HUES48 (cell line): ENCODE measurements at regions not wholly inside any gene's neighbourhood (a gene's known extent, or its start where the extent isn't known, plus 50 kb on each side); places are given as distances from the start of the nearest gene placed in this dataset.
"Not testable (repeated sequence)": the region's sequence is repeated elsewhere in the genome, so short reads cannot be mapped to it uniquely, and the experiment has no call there.

Experiments used
- H3K27ac ChIP-seq: one replicate; pipeline ENCODE4 v1.7.0; 2013; ENCODE audit warnings: low read depth, low read length, inconsistent platforms
- H3K27me3 ChIP-seq: 2 replicates; pipeline ENCODE4 v1.6.1; 2013; ENCODE audit warnings: mild to moderate bottlenecking, low read length; ENCODE audit not compliant: control insufficient read depth, insufficient read depth
- H3K36me3 ChIP-seq: 2 replicates; pipeline ENCODE4 v1.6.1; 2013; ENCODE audit warnings: low read length; ENCODE audit not compliant: control insufficient read depth, insufficient read depth
- H3K4me1 ChIP-seq: 2 replicates; pipeline ENCODE4 v1.6.1; 2013; ENCODE audit warnings: mild to moderate bottlenecking, low read length; ENCODE audit not compliant: control insufficient read depth, insufficient read depth
- H3K4me3 ChIP-seq: 2 replicates; pipeline ENCODE4 v1.5.1; 2013; ENCODE audit warnings: mild to moderate bottlenecking, low read depth, low read length
- H3K9ac ChIP-seq: 2 replicates; pipeline ENCODE4 v1.6.1; 2013; ENCODE audit warnings: mild to moderate bottlenecking, low read depth, low read length, moderate library complexity
- H3K9me3 ChIP-seq: 2 replicates; pipeline ENCODE4 v1.6.1; 2013; ENCODE audit warnings: low read length; ENCODE audit not compliant: control insufficient read depth, insufficient read depth

GRCh38 chr3:34112261-34112660 is 313.8 kb downstream of the PDCD6IP start:
- H3K4me1 ChIP-seq, H3K9me3 ChIP-seq, H3K4me3 ChIP-seq, H3K27ac ChIP-seq, H3K36me3 ChIP-seq, H3K27me3 ChIP-seq, H3K9ac ChIP-seq: not testable (repeated sequence)

GRCh38 chr3:34131091-34131490 is 332.7 kb downstream of the PDCD6IP start:
- Histone ChIP-seq H3K4me1 (no peaks in the 10 kb centered on the region), H3K27me3 (no peaks in the 10 kb centered on the region), H3K4me3 (no peak overlapping the region), H3K36me3 (no peaks in the 10 kb centered on the region), H3K27ac (no peak overlapping the region), H3K9me3 (no peaks in the 10 kb centered on the region), H3K9ac (no peak overlapping the region)

GRCh38 chr3:34132069-34132692 is 333.8 kb downstream of the PDCD6IP start:
- no peaks in the 10 kb centered on the region for H3K9me3 ChIP-seq
- H3K36me3 ChIP-seq, result no peaks in the 10 kb centered on the region
- H3K4me3 ChIP-seq, result no peak overlapping the region
- no peak overlapping the region for H3K27ac ChIP-seq
- no peaks in the 10 kb centered on the region for H3K4me1 ChIP-seq
- H3K9ac ChIP-seq, result no peak overlapping the region
- H3K27me3 ChIP-seq, result no peaks in the 10 kb centered on the region

- H3K9me3 ChIP-seq, result no peaks in the 10 kb centered on the region
- H3K4me3 ChIP-seq, result no peak overlapping the region
- no peak overlapping the region for H3K27ac ChIP-seq
- H3K4me1 ChIP-seq, result no peaks in the 10 kb centered on the region
- no peaks in the 10 kb centered on the region for H3K36me3 ChIP-seq
- no peaks in the 10 kb centered on the region for H3K27me3 ChIP-seq
- H3K9ac ChIP-seq, result no peak overlapping the region
These were observed 341.1 kb downstream of the PDCD6IP start for GRCh38 chr3:34139566-34139965.

- H3K4me3 ChIP-seq, result no peak overlapping the region
- no peaks in the 10 kb centered on the region for H3K27me3 ChIP-seq
- H3K27ac ChIP-seq, result no peak overlapping the region
- H3K9ac ChIP-seq, result no peak overlapping the region
- no peaks in the 10 kb centered on the region for H3K36me3 ChIP-seq
- no peaks in the 10 kb centered on the region for H3K9me3 ChIP-seq
- peaks cover 4% of the 10 kb centered on the region for H3K4me1 ChIP-seq
These were observed 342.2 kb downstream of the PDCD6IP start for GRCh38 chr3:34140616-34141015.

- Histone ChIP-seq H3K4me1 (peaks cover 11% of the 10 kb centered on the region), H3K27ac (no peak overlapping the region)
These were observed 343.5 kb downstream of the PDCD6IP start for GRCh38 chr3:34141841-34142337.

GRCh38 chr3:34145796-34146195 is 347.4 kb downstream of the PDCD6IP start:
- H3K9ac ChIP-seq, result no peak overlapping the region
- no peaks in the 10 kb centered on the region for H3K36me3 ChIP-seq
- H3K27ac ChIP-seq, result no peak overlapping the region
- H3K4me3 ChIP-seq, result no peak overlapping the region
- H3K27me3 ChIP-seq, result no peaks in the 10 kb centered on the region
- peaks cover 11% of the 10 kb centered on the region for H3K4me1 ChIP-seq
- no peaks in the 10 kb centered on the region for H3K9me3 ChIP-seq

More at GRCh38 chr3:34141841-34142337, 343.5 kb downstream of the PDCD6IP start:
- no peak overlapping the region for H3K4me3 ChIP-seq
- H3K36me3 ChIP-seq, result no peaks in the 10 kb centered on the region
- H3K9ac ChIP-seq, result no peak overlapping the region
- H3K27me3 ChIP-seq, result no peaks in the 10 kb centered on the region
- no peaks in the 10 kb centered on the region for H3K9me3 ChIP-seq

- no peak overlapping the region for H3K27ac ChIP-seq
- no peaks in the 10 kb centered on the region for H3K36me3 ChIP-seq
- H3K9ac ChIP-seq, result no peak overlapping the region
- no peaks in the 10 kb centered on the region for H3K9me3 ChIP-seq
- no peak overlapping the region for H3K4me3 ChIP-seq
- no peaks in the 10 kb centered on the region for H3K27me3 ChIP-seq
- H3K4me1 ChIP-seq, result peaks cover 11% of the 10 kb centered on the region
These were observed 348.2 kb downstream of the PDCD6IP start for GRCh38 chr3:34146596-34146995.

GRCh38 chr3:34150992-34151391 is 352.6 kb downstream of the PDCD6IP start:
- Histone ChIP-seq H3K4me3 (no peak overlapping the region), H3K27ac (no peak overlapping the region), H3K36me3 (no peaks in the 10 kb centered on the region), H3K27me3 (no peaks in the 10 kb centered on the region), H3K9me3 (no peaks in the 10 kb centered on the region), H3K4me1 (peaks cover 4% of the 10 kb centered on the region), H3K9ac (no peak overlapping the region)

GRCh38 chr3:34152656-34153055 is 354.2 kb downstream of the PDCD6IP start:
- H3K36me3 ChIP-seq, result no peaks in the 10 kb centered on the region
- H3K9ac ChIP-seq, result no peak overlapping the region
- H3K27ac ChIP-seq, result no peak overlapping the region
- no peak overlapping the region for H3K4me3 ChIP-seq
- no peaks in the 10 kb centered on the region for H3K4me1 ChIP-seq
- no peaks in the 10 kb centered on the region for H3K27me3 ChIP-seq
- H3K9me3 ChIP-seq, result no peaks in the 10 kb centered on the region

- H3K9ac ChIP-seq, result no peak overlapping the region
- H3K4me1 ChIP-seq, result no peaks in the 10 kb centered on the region
- no peaks in the 10 kb centered on the region for H3K9me3 ChIP-seq
- no peaks in the 10 kb centered on the region for H3K36me3 ChIP-seq
- H3K27ac ChIP-seq, result no peak overlapping the region
- H3K27me3 ChIP-seq, result no peaks in the 10 kb centered on the region
- no peak overlapping the region for H3K4me3 ChIP-seq
These were observed 356.7 kb downstream of the PDCD6IP start for GRCh38 chr3:34155108-34155507.
